BE2C (cell line): ENCODE measurements at regions not wholly inside any gene's neighbourhood (a gene's known extent, or its start where the extent isn't known, plus 50 kb on each side); places are given as distances from the start of the nearest gene placed in this dataset.

Experiments used
- DNase-seq: peaks from one replicate; pipeline ENCODE4 v3.0.0-alpha.2; 2020
- H3K27me3 ChIP-seq: fragments of 250-450 bp; sonication (Bioruptor Pico); 2 replicates; pipeline ENCODE4 v1.5.1; 2020; ENCODE audit warnings: mild to moderate bottlenecking
- H3K36me3 ChIP-seq: fragments of 250-450 bp; sonication (Bioruptor Pico); 2 replicates; pipeline ENCODE4 v1.5.1; 2020; ENCODE audit warnings: mild to moderate bottlenecking
- H3K4me1 ChIP-seq: fragments of 250-450 bp; sonication (Bioruptor Pico); 2 replicates; pipeline ENCODE4 v1.5.1; 2020
- H3K4me3 ChIP-seq: 2 replicates; pipeline ENCODE4 v1.5.1; 2011; ENCODE audit warnings: low read depth, low read length
- H3K9me3 ChIP-seq: fragments of 250-450 bp; sonication (Bioruptor Pico); 2 replicates; pipeline ENCODE4 v1.5.1; 2020
- TF ChIP-seq, protein P1 (sequence below): IDR thresholded peaks from 2 replicates; pipeline ENCODE4 v1.5.1; 2012; ENCODE audit warnings: mild to moderate bottlenecking, low read depth, low read length

DNA sequence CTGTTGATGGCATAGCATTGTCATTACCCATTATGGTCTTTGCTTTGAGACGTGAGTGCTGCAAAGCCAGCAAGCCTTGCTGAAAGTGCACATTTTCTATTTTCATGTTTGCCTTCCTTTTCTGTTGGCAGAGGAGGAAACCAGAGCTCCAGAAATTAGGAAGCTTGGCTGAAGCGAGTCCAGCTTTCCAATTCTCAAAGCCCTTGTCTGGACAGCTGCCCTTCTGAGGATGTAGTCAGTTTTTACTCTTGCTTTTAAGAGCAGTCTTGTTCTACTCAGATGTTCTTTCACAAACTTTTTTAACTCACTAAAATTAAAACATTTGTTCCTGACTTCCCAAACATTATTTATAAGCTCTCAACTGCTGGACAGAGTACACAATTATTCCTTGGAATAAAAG, 93.8 kb downstream of the ICOS start:
- no peaks in the 10 kb centered on the region for H3K9me3 ChIP-seq
- no peaks in the 10 kb centered on the region for H3K36me3 ChIP-seq
- no peak for DNase-seq
- H3K27me3 ChIP-seq = no peaks in the 10 kb centered on the region
- TF ChIP-seq, protein P1, sequence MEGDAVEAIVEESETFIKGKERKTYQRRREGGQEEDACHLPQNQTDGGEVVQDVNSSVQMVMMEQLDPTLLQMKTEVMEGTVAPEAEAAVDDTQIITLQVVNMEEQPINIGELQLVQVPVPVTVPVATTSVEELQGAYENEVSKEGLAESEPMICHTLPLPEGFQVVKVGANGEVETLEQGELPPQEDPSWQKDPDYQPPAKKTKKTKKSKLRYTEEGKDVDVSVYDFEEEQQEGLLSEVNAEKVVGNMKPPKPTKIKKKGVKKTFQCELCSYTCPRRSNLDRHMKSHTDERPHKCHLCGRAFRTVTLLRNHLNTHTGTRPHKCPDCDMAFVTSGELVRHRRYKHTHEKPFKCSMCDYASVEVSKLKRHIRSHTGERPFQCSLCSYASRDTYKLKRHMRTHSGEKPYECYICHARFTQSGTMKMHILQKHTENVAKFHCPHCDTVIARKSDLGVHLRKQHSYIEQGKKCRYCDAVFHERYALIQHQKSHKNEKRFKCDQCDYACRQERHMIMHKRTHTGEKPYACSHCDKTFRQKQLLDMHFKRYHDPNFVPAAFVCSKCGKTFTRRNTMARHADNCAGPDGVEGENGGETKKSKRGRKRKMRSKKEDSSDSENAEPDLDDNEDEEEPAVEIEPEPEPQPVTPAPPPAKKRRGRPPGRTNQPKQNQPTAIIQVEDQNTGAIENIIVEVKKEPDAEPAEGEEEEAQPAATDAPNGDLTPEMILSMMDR = no peak
- no peak overlapping the region for H3K4me3 ChIP-seq
- H3K4me1 ChIP-seq = peaks cover 8% of the 10 kb centered on the region

DNA sequence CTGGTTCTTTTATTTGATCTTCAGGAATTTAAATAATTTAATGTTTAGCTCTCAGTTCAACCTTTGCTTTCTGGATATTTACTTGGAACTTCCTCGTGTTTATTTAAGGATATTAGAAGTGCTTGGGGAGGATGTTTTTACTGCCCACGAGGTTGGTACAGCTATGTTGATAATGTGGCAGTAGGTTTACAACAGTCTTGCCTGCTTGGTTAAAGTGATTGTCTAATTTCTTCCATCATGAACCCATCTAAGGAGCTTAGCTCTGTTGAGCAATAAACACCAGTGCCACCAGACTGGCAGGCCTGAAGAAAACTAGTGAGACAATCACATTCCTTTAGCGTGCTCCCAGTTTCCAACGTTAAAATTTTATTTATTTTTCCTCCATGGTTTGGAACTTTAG, 94.5 kb downstream of the ICOS start:
- H3K4me1 ChIP-seq = peaks cover 8% of the 10 kb centered on the region
- H3K4me3 ChIP-seq = no peak overlapping the region
- no peaks in the 10 kb centered on the region for H3K36me3 ChIP-seq
- TF ChIP-seq, protein P1 = no peak
- no peak for DNase-seq
- no peaks in the 10 kb centered on the region for H3K9me3 ChIP-seq
- H3K27me3 ChIP-seq = no peaks in the 10 kb centered on the region

DNA sequence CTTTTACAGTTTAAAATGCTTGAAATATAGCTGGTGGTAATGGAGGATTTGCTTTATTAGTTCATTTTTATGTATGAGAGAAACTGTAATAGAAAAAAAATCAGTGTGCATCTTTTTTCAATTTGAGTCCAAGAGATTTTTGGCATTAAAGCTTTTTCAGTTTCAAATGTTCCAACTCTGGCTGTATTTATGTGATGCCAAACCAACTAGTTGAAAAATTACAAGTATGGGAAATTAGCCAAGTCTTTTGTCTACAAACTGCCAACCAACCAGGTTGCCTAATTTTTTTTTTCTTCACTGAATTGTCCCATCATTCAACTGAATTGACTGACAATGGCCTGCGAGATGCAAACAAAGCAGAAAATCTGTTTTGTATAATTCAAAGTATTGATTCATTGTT, 95.7 kb downstream of the ICOS start:
- no peak for DNase-seq
- TF ChIP-seq, protein P1 = no peak
- no peak overlapping the region for H3K4me3 ChIP-seq

DNA sequence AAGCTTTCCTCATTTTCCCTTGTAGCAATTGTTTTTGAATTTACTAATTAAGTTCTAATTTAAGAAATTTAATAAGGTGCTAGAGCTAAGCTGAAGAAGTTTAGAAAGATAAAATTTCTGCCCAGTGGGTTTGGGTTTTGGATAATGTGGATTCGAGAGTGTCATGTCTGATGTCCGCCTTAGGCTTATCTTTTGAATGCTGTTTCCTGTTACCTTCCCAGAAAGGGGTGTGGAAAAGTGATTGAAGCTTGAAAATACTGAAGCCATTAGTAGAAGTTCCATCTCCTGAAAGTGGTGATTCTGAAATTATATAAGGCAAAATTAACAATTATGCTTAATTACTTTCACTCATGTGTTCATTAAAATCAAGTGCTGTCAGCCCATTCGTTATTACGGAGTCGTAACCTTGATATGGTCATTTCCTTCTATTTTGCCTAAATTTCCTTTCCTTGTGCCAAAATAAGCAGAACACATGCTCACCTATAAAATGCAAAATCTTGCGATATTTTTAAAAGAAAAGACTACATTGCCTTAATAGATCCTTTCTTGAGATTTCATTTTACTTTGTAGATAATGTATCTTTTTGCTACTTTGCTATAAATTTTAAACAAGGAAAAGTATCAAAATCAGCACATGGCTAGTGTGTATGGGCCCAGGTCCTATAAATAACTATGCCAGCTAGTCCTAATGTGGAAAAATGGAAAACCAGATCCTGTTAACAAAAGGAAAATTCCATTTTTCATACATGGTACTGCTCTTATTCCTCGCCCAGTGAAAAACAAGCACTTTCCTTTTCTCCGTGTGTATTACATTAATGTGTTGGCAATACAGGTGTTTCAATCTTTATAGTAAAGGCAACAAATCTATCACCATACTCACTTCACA, 97.3 kb downstream of the ICOS start:
- TF ChIP-seq, protein P1 = no peak

More for the DNA sequence above, 95.7 kb downstream of the ICOS start:
- Histone ChIP-seq H3K4me1 (no peaks in the 10 kb centered on the region; the same call in 1 of the 2 replicates), H3K36me3 (no peaks in the 10 kb centered on the region), H3K27me3 (no peaks in the 10 kb centered on the region), H3K9me3 (no peaks in the 10 kb centered on the region)

DNA sequence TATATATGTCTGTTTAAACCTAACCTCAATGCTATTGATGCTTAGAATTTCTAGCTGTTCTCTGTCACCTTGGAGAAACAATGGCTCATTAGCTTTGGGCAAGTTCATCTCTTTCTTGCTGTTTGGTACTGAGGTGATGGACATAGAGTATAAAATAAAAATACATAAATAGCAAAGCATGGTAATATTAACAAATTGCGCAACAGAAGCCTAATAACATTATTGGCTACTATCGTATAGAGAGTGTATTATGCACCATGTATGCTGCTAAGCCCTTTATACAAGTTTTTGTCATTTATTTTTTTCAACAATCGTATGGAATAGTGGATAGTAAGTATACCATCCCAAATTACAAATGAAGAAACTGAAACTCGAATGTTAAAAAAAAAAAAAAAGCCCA, 100.1 kb downstream of the ICOS start:
- TF ChIP-seq, protein P1 = no peak
- no peak for DNase-seq
- H3K36me3 ChIP-seq = no peaks in the 10 kb centered on the region
- no peaks in the 10 kb centered on the region for H3K9me3 ChIP-seq
- no peak overlapping the region for H3K4me3 ChIP-seq
- no peaks in the 10 kb centered on the region for H3K27me3 ChIP-seq
- H3K4me1 ChIP-seq = no peaks in the 10 kb centered on the region

More for the DNA sequence above, 97.3 kb downstream of the ICOS start:
- Histone ChIP-seq H3K27me3 (no peaks in the 10 kb centered on the region), H3K9me3 (no peaks in the 10 kb centered on the region), H3K4me1 (no peaks in the 10 kb centered on the region), H3K36me3 (no peaks in the 10 kb centered on the region), H3K4me3 (no peak overlapping the region)
- no peak for DNase-seq

DNA sequence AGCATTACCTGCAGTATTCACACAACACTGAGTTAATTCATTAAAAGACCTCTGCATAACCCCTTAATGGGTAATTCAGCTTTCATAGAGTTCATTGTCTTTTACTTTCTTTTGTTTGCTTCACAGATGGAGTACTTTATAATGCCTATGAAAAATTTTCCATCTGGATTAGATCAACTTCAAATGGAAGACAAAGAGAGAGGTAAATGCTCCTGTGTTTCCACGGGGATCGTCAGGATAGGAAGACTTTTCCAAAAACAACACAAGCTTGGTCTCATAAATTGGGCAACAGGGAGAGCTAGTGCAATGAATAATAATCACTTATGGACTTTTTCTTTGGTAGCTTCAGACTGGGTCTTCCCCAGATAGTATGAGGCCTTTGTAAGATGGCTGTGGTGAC, 100.7 kb downstream of the ICOS start:
- no peaks in the 10 kb centered on the region for H3K27me3 ChIP-seq
- no peaks in the 10 kb centered on the region for H3K4me1 ChIP-seq
- H3K9me3 ChIP-seq = no peaks in the 10 kb centered on the region
- no peak for DNase-seq
- H3K36me3 ChIP-seq = no peaks in the 10 kb centered on the region
- TF ChIP-seq, protein P1 = no peak
- H3K4me3 ChIP-seq = no peak overlapping the region
